Endothelial cell of umbilical vein (primary cell): ENCODE measurements at regions not wholly inside any gene's neighbourhood (a gene's known extent, or its start where the extent isn't known, plus 50 kb on each side); places are given as distances from the start of the nearest gene placed in this dataset.

Source experiments
- CTCF ChIP-seq, 2 donors: IDR thresholded peaks; 1 replicate in 1 of 2; 2 replicates in 1 of 2; pipeline ENCODE4 v1.5.1; 2011; ENCODE audit warnings: low read length in 2 of 2, mild to moderate bottlenecking in 2 of 2, moderate library complexity in 2 of 2, control low read depth in 1 of 2, inconsistent platforms in 1 of 2, low read depth in 1 of 2; ENCODE audit not compliant: insufficient read depth in 1 of 2; ENCODE audit errors: extremely low read depth in 1 of 2
- EZH2 ChIP-seq: IDR thresholded peaks from 2 replicates; pipeline ENCODE4 v1.6.1; 2012; ENCODE audit warnings: borderline replicate concordance, low read depth, mild to moderate bottlenecking, moderate library complexity, low read length, inconsistent platforms; ENCODE audit not compliant: severe bottlenecking
- GATA2 ChIP-seq: IDR thresholded peaks from 2 replicates; pipeline ENCODE4 v1.7.0; 2011; ENCODE audit warnings: low read depth, mild to moderate bottlenecking, moderate library complexity, mixed read lengths, low read length; ENCODE audit not compliant: insufficient read length, insufficient read depth
- MAX ChIP-seq: IDR thresholded peaks from 2 replicates; pipeline ENCODE4 v1.6.1; 2011; ENCODE audit not compliant: insufficient read depth, insufficient read length
- POLR2A ChIP-seq: IDR thresholded peaks from 2 replicates; pipeline ENCODE4 v1.6.1; 2012; ENCODE audit warnings: low read depth, mild to moderate bottlenecking, control low read depth, low read length
- POLR2AphosphoS5 ChIP-seq: IDR thresholded peaks from 2 replicates; pipeline ENCODE4 v1.6.1; 2012; ENCODE audit warnings: low read depth, mild to moderate bottlenecking, control low read depth, low read length, moderate library complexity; ENCODE audit not compliant: insufficient read depth

GRCh38 chr1:29722598-29722997, 486.3 kb downstream of the PTPRU start:
- TF ChIP-seq EZH2, result no peak
- no peak for TF ChIP-seq POLR2A
- no peak for TF ChIP-seq MAX
- TF ChIP-seq CTCF (IDR thresholded peaks at IDR 0.05; ENCODE audit: extremely low read depth in 1 of 2, insufficient read depth in 1 of 2, low read depth in 1 of 2, low read length in 2 of 2), result no peak
- TF ChIP-seq POLR2AphosphoS5, result no peak
- no peak for TF ChIP-seq GATA2
